ENCODE measurements at regions not wholly inside any gene's neighbourhood (a gene's known extent, or its start where the extent isn't known, plus 50 kb on each side); places are given as distances from the start of the nearest gene placed in this dataset.

DNA sequence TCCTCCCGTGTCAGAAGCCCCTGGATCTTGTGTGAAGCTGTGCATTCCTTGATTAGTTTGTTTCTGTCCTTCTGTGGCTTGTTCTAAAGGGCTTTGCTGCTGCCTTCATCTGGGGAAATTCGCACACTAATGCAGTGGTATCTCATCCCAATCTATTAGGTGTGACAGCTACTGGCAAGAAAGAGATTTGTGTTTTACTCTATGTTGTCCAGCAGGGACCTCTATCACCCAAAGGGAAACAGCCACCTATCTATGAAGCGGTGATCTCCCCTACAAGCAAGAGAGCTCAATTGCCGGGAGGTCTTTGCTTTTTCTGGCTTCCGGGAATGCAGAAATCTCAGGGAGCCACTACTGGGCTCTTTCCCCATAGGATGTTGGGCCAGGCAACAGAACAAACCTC is 151.8 kb downstream of the NRN1 start:
- TF ChIP-seq, protein P1, sequence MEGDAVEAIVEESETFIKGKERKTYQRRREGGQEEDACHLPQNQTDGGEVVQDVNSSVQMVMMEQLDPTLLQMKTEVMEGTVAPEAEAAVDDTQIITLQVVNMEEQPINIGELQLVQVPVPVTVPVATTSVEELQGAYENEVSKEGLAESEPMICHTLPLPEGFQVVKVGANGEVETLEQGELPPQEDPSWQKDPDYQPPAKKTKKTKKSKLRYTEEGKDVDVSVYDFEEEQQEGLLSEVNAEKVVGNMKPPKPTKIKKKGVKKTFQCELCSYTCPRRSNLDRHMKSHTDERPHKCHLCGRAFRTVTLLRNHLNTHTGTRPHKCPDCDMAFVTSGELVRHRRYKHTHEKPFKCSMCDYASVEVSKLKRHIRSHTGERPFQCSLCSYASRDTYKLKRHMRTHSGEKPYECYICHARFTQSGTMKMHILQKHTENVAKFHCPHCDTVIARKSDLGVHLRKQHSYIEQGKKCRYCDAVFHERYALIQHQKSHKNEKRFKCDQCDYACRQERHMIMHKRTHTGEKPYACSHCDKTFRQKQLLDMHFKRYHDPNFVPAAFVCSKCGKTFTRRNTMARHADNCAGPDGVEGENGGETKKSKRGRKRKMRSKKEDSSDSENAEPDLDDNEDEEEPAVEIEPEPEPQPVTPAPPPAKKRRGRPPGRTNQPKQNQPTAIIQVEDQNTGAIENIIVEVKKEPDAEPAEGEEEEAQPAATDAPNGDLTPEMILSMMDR (IDR thresholded peaks at IDR 0.05; ENCODE audit: extremely low read depth, missing control alignments): no peak
- no peak for DNase-seq (ENCODE audit: low spot score)

DNA sequence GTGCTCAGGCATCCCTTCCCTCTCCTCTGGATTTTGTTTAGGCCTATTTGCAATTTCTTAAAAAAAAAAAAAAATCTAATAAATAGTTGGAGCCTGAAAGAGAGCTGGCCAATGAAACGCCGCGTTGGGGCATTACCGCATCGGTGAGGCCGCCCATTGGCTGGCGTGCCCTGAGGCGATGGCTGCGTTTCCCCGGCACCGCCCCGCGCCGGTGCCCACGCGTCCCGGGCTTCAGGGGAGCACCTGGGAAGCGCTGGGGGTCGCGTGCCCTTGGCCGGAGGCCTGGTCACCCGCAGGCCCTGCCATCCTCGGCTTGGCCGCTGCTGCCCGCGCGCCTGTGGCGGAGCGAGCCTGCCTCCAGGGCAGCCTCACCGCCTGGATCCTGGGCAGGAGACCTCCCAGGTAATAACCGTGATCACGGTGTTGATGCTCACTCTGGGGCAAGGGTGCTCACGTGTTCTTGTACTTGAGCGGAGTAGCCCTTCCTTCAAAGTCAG is 155.4 kb downstream of the NRN1 start:
- TF ChIP-seq, protein P1 (IDR thresholded peaks at IDR 0.05; ENCODE audit: extremely low read depth, missing control alignments): no peak

DNA sequence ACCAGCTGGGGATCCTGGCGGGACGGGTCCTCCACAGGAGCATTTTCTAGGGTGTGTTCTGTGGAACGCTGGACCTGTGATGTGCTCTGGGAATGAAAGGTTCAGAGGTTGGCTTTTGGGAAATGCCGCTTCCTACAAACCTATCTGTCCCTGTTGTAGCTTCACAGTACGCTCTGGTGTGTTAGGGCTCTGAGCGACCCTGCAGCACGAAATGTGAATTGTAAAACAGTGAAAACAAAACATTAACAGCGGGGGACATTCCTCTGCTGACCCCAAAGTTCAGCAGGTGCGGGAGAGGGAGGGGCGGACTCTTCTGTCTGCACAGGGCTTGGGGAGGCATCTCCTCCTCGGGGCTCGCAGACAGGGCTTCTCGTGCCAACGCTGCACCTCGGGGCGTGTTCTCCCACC is 155.9 kb downstream of the NRN1 start:
- TF ChIP-seq, protein P1 (IDR thresholded peaks at IDR 0.05; ENCODE audit: extremely low read depth, missing control alignments): no peak
- no peak for DNase-seq (ENCODE audit: low spot score)

More for the DNA sequence above, 155.4 kb downstream of the NRN1 start:
- peak; percentile 65 for DNase-seq (ENCODE audit: low spot score)

DNA sequence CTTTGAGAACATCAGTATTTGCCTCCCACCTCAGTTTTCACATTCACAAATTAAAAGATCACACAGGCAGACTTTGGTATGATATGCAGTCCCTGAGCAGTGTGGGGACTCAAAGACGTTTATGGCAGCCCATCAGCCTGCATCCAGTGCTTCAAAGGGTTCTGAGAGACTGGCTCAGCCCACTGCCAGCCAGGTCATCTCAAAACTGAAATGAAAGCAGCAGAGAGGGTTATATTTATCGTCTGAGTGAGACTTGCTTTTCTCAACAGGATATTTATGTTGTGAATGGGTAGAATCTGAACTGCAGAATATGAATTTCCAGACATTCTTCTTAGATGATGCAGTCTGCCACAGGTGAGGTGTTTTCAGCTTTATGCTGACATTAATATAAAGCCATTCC is 159.8 kb downstream of the NRN1 start:
- TF ChIP-seq, protein P1 (IDR thresholded peaks at IDR 0.05; ENCODE audit: extremely low read depth, missing control alignments): no peak
- DNase-seq (ENCODE audit: low spot score): no peak

DNA sequence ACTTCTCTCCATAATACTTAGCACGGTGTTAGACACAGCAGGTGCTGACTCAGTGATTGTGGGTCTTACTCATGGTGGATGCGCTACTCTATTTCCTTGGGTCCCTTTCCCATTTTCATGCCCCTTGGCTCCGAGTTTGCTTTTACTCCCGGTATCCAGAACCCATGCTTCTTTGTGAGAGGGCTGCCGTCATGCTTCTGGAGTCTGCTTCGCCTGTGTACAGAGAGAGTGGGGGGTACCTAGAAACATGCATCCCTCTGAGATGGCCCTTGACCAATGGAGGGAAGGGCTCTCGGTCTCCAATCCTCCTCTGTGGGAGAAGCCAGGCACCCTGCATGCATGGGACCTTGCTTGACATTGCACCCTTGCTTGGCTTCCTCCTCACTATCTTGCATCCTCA is 160.4 kb downstream of the NRN1 start:
- TF ChIP-seq, protein P1 (IDR thresholded peaks at IDR 0.05; ENCODE audit: extremely low read depth, missing control alignments): no peak
- DNase-seq (ENCODE audit: low spot score): no peak

DNA sequence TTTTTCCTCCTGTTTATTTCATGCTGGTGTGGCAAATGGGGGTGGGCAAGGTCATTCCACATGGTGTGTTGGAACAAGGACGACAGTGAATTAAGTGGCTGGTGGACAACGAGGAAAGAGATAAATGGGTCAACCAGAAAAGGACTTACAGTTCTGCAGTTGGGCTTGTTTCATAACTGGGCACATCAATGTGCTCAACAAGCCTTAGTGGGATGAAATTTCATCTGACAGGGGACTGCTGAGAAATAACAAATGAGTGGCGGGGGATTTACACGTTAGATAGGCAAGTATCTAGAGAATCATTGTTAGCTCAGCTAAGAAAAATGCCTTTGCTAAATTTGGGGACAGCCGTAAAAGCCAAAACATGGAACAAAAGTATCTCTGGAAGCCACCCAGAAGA is 163.6 kb downstream of the NRN1 start:
- DNase-seq (ENCODE audit: low spot score): no peak
- TF ChIP-seq, protein P1 (IDR thresholded peaks at IDR 0.05; ENCODE audit: extremely low read depth, missing control alignments): no peak

DNA sequence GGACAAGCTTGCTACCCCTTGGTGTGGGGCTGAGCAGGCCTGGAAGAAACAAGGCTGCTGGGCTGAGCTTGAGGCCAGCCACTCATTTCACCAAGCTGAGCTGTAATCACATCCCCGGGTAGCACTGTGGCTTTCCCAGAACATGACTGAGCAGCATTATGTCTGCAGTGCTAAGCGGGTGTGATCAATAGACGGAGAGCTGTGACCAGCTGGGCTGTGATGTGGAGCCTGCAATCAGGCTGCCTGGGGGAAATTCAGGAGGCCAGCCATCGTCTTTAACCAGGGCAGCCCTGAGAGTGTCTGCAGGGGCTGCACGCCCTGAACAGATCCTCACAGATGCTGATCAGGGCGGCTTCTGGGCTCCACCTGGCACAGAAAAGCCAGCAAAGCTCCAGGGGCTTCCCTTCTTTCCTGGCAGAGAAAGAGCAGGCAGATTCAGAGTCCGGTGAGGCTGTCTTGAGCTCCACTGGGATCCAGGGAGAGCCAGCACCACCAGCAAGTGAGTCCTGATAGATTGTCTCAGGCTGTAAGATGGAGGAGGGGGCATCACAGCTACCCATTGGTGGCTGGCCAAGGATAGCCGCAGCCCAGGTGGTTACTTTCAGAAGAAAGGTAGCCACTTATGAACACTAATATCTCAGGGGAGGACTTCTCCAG is 165.9 kb downstream of the NRN1 start:
- TF ChIP-seq, protein P1 (IDR thresholded peaks at IDR 0.05; ENCODE audit: extremely low read depth, missing control alignments): no peak
- DNase-seq (ENCODE audit: low spot score): no peak
